ENCODE measurements at regions not wholly inside any gene's neighbourhood (a gene's known extent, or its start where the extent isn't known, plus 50 kb on each side); places are given as distances from the start of the nearest gene placed in this dataset.

DNA sequence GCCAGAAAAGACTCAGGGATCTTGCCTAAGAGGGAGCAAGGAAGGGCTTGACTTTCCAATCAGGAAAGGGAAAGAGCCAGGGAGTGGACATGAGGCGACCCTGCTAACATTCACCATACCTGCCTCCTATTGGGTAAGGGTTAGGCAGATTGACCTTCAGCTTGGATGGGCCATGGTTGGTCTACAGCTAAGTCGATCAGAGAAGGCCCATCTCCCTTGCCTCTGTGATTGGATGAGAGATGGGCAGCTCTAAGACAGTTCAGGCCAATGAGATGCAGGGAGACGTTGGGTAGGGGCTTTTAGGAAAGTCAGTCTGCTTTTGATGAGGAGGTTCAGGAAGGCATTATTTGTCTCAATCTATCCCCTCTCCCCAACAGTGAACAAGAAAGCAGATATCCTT, 135.0 kb upstream of the STC2 start:
- DNase-seq (ENCODE audit: low spot score): no peak

DNA sequence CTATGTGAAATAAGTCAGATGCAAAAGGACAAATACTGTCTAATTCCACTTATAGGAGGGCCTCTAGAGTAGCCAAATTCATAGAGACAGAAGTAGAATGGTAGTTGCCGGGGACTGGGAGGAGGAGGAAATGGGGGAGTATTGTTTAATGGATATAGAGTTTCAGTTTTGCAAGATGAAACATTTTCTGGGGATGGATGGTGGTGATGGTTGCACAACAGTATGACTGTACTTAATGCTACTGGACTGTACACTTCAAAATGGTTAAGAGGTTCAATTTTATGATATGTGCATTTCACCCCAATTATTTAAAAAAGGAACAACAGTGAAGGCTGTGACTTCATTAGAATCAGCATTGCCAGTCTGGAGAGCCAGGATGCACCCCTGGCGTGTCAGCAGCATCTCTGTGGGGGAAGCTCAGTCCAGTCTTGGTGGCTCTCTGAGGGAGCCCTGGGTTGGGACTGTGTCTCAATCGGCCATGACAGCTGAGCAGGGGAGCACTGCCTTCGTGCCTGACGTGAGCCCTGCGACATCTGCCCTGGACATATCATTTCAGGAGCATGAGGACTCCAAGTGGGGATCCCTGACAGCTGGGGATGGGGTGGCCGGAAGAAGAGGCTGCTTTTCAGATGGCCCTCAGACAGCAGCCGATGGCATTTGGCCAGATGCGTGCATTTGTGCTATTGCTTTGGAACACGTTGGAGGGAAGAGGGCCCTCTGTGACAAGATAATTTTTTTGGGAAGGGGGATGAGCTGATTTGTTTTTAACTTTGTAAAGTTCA, 130.8 kb upstream of the STC2 start:
- no peak for DNase-seq (ENCODE audit: low spot score)

DNA sequence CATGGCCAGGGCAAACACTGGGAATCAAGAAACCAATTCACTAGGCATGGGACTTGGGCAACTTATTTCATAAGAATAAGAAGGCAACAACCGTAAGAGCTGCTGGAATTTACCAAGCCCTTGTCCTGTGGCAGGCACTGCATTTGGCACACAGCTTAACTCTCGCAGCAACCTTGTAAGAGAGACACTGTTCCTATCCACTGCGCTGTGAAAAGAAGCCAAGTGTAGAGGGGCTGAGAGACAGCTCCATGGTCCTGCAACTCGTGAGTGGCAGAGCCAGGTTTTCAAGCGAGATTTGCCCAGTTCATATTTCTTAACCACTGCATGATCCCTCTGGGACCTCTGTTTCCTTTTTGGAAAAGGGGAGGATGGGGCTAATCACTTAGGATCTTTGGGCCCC, 129.3 kb upstream of the STC2 start:
- DNase-seq (ENCODE audit: low spot score): no peak

DNA sequence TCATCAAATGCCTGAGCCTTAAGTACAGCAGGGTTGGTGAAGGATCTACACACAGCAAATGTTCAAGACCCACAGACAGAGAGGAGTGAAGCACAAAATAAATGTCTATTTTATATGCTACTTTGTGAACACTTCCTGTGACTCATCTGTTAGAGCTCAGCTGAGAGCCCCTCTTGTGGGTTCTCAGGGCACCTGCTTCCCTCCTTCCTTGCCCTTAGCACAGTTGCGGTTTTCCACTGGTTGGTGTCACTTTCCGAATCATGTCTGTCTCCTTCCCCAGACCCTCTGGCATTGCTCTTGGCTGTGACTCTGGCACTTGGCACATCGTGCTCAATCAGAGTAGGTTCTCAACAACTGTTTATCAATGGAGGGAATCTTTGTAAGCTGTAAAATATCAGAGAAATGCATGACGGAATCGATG, 128.5 kb upstream of the STC2 start:
- DNase-seq (ENCODE audit: low spot score): no peak

DNA sequence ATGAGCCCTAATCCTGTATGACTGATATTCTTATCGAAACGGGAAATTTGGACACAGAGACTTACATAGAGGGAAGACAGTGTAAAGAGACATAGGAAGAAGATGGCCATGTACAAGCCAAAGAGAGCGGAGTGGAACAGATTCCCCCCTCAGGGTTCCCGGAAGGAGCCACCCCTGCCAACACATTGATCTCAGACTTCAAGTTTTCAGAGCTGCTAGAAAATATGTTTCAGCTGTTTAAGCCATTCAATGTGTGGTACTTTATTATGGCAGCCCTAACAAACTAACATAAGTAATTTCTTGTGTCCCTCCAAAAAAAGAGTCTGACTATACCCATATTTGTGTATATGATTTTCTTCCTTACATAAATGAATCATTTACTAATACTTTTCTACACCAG, 128.0 kb upstream of the STC2 start:
- no peak for DNase-seq (ENCODE audit: low spot score)

DNA sequence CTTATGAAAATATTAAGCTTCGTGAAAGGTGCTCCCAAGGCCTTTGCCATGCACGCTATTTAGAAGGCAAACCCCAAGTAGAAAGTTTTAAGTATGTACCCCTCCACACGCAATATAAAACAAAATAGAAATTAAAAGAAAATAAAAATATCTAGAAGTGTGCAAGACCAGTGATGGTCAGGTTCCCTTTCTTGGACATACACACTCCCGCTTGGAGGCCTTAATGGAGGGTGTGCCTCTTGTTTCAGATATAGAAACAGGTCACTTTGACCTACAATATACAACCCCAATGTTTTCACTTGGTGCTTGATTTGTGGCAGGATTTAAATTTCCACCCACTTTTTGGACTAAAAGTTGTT, 127.4 kb upstream of the STC2 start:
- no peak for DNase-seq (ENCODE audit: low spot score)

DNA sequence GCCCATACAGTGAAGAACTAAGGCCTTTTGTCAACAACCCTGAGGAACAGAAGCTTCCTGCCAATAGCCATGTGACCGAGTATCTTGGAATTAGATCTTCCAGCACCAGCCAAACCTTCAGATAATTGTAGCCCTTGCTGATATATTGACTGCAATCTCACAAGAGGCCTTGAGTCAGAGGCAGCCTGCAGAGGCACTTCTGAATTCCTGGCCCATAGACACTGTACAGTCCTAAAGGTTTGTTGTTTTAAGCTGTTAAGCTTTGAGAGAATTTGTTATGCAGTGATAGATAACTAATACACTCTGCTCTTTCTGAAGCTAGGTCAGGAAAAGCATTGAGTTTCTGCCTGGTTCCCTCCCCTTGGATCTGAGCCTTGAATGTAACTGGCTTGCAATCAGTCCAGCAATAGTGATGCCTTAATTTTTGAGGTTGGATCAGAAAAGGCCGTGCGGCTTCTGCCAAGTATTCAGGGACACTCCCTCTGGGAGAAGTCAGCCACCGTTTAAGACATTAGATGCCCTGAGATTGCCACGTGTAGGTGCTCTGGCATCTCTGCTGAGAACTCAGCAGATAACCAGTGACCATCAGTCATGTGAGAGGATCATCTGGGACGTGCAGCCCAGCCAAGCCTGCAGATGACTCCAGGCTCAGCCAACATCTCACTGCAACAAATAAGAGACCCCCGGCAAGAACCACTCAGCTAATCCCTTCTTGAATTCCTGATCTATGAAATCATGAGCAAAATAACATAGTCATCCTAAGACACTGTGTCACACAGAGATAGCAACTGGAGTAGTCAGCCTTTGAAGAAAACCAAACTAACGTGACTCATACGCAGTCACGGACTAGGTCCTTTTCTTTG, 126.8 kb upstream of the STC2 start:
- peak; percentile 81 for DNase-seq (ENCODE audit: low spot score)

DNA sequence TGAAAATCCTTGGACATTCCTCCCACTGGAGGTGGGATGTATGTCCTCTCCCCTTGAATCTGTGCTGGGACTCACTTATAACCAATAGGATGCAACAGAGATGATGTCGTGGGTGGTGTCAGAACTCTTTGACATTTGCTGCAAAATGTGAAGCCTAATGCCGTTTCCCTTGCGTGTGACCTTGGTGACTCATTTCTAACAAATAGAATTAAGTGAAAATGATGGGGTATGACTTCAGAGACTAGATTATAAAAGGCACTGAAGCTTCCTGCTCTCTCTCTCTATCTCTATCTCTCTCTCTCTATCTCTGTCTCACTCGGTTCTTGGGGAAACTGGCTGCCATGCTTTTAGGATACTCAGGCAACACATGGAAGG, 126.1 kb upstream of the STC2 start:
- DNase-seq (ENCODE audit: low spot score): no peak

DNA sequence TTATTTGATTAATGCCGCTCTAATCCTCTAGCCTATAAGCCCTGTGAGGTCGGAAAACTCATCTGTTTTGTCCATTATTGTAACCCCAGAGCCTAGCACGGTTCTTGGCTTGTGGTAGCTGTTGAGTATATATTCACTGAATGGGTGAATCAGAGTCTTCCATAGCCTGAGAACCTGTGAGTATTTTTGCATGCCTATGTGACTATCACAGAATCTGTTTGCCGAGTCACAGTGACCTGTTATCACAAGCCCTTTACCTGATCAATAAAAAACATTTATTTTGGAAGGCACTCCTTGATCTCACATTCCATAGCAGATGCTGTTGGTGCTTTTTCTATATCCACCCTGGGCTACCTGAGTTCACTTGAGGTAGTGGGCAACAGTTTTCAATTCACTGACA, 125.0 kb upstream of the STC2 start:
- no peak for DNase-seq (ENCODE audit: low spot score)

DNA sequence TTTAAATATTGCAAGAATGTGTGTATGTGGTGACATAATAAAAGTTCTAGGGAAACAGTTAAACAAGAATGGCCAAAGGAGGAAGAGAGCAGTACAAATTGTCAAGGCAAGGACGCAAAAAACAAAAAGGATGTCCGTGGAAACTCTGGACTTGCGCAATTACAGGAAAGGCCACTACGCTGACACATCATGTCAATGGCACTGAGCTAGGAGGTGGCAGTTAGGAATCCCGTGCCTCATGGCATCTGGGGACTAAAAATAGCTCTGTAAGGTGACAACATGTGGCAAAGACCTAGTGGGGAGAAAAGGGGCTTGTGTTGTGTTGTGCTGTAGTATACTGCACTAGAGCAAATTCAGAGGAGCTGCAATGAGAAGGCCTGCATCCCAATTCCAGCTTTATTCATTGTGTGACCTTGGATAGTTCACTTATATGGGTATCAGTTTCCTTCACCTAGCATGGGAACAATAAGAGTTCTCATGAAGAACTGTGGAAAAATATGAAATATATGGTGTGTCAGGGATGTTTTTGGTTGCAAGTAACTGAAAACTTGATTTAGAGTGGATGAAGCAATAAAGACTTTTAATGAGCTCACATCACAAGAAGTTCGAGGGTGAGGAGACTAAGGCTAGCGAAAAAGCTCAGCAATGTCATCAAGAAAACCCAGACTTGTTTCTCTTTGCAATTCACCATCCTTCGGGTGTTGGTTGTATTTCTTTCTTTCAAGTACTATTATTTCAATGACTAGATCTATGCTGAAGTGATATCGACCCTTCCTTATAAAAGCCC, 124.1 kb upstream of the STC2 start:
- DNase-seq (ENCODE audit: low spot score): peak; percentile 24

DNA sequence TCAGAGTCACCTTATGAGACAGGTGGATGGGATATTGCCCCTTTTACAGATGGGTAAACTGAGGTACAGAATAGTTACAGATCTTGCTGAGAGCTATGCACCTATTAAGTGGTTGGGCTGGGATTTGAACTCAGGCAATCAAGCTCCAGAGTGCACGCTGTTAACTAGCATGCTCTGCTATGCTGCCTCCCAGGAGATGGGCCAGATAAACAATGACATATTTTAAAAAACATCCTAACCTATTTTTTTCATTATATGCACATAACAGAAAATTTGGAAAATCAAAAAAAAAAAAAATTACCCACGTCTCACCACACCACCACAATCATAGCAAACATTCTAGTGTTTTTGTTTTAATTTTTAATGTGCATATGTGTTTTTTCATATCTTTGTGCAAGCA, 123.4 kb upstream of the STC2 start:
- DNase-seq (ENCODE audit: low spot score): no peak

DNA sequence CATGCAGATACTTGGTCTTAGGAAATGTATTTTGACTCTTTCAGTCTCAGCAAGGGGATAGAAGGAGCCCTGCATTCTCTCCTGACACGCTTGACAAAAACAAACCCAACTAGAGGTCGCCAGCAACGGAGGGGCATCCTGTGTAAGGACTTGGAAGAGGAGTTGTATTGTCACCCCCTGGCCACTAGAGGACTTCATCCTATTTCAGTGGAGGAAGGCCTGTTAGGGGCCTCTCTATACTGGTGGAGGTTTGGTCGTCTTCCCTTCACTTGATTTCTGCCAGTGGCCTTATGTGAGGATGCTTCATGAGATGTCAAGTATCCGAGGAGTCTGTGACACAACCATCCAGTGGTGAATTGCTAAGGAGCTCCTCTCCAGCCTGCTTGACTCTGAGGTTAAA, 122.8 kb upstream of the STC2 start:
- DNase-seq (ENCODE audit: low spot score): no peak

DNA sequence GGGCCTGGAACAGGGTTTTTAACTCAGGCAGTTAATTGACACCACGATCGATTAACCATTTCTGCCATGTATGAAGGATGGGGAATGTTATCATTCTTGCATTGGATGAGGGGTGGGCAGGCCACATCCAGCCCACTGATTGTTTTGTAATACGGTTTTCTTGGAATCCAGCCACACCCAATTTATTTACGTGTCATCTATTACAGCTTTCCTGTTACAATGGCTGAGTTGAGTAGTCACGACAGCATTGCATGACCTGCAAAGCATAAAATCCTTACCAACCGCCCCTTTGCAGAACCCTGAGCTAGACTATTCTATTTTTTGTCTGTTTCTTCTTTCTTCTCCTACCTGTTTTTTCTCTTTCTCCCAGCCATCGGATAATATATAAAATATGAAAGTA, 122.0 kb upstream of the STC2 start:
- no peak for DNase-seq (ENCODE audit: low spot score)

DNA sequence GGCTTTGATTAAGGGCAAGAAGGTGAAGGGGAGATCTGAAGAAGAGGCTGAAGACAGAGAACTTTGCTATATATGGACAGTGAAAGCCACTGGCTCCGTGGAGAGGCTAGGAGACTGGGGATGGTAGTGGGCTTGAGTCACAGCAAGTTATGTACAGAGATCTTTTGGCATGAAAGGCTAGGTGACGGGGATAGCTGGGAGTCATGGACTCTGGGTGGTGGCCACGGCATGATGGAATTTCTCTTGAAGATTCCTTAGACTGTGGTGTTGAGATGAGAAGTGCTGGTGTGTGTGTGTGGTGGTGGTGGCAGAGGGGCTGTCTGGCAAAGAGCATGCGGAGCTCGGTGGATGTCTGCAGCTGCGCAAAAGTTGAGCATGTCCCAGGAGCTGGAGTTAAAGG, 120.6 kb upstream of the STC2 start:
- DNase-seq (ENCODE audit: low spot score): no peak

DNA sequence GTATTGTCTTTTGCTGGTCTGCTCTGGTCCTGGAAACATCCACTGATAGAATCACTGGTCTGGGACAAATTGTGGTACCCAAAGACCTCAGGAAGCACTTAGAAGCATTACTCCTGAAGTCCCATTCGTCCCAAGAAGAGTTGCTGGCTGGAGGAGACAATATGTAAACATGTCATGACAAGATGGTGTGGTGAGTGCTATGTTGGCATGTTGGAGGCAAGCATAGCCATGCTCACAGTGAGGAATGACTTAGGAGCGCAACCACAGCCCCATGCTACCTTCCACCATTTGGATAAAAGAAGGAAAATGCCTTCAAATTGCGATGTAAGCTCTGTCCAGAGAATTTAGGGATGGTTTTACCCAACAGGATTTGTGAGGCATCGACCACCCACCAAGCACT, 115.8 kb upstream of the STC2 start:
- no peak for DNase-seq (ENCODE audit: low spot score)

DNA sequence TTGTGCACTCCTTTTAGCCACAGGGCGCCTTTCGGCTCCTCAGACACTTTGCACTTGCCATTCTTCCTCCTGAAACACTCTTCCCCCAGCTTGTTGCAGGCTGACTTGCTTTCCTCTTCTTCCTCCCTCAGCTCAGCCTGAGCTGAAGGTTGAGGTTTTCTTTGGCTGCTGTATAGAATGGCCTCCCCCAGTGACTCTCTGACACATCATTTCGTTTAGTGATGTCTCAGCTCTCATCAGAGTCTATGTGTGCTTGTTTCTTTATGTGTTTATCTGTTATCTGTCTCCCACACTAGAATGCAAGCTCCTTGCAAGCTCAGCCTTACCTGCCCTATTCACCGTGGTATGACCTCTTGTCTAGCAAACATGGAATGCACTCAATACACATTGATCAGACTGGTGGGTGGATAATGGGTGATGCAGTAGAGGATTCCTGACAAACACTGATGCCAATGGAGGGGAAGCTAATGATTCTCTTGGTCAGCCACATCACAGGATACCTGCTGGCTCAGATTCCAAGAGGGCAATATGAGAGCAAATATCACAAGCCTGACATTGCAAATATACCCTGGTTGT, 112.9 kb upstream of the STC2 start:
- DNase-seq (ENCODE audit: low spot score): no peak

DNA sequence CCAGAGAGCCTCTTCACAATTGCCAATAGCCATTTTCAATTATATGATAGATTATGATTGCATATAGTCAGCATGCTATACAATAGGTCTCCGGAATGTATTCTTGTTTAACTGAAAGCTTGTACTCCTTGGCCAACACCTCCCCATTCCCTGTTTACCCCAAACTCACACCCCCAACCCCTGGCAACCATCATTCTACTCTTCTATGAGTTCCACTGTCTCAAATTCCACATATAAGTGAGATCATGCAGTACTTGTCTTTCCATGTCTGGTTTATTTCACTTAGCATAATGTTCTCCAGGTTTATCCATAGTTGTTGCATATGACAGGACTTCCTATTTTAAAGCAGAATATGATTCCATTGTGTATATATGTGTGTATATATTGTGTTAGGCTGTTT, 110.7 kb upstream of the STC2 start:
- no peak for DNase-seq (ENCODE audit: low spot score)

DNA sequence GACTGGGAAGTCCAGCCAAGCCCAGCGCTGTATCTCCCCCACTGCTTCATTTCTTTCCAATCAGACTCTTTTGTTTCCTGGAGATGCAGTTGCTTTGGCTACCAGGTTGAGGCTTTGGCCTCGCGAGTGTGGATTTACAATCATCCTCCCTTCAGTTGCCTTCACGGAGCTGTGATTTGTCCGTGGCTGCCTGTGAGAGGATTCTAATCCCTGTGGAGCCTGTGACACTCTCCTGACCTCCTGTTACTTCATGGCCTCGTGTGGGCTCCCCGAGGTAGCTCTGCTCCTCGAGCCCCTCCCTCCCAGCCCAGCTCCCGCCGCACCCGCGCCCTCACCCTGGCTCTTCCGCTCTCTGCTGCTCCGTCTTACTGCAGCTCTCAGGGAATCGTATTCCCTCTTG, 107.2 kb upstream of the STC2 start:
- peak; percentile 45 for DNase-seq (ENCODE audit: low spot score)

DNA sequence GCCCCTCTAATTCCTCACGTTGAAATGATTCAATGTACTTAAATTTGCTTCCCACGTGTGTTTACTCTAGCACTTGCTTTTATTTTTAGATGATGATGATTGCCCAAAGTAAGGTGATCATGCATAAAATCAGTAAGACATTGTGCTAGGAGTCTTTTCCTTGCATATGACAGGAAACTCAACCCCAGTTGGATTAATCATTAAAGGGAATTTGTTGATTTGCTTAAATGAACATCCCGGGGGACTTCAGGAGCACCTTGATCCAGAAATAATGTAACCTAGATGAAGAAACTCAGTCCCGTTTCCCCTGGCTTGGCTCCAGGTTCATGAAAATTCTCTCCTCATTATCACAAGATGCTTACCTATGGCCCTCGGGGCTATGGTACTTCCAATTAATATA, 106.1 kb upstream of the STC2 start:
- no peak for DNase-seq (ENCODE audit: low spot score)

DNA sequence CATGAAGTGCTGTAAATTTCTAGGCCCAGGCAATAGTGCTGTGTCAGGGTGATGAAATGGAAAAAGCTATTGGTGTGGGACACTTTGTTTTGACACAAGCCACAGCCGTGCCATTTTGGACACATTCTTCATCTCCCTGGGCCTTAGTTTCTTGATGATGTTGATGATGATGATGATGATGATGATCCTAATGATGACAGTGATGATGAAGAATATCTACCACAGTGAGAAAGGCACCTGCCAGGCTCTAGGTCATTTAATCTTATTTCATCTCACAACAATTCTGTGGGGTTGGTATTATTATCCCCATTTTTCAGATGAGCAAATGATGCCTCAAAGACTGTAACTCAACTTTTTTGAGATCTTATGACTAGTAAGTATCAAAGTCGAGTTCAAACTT, 102.2 kb upstream of the STC2 start:
- no peak for DNase-seq (ENCODE audit: low spot score)

DNA sequence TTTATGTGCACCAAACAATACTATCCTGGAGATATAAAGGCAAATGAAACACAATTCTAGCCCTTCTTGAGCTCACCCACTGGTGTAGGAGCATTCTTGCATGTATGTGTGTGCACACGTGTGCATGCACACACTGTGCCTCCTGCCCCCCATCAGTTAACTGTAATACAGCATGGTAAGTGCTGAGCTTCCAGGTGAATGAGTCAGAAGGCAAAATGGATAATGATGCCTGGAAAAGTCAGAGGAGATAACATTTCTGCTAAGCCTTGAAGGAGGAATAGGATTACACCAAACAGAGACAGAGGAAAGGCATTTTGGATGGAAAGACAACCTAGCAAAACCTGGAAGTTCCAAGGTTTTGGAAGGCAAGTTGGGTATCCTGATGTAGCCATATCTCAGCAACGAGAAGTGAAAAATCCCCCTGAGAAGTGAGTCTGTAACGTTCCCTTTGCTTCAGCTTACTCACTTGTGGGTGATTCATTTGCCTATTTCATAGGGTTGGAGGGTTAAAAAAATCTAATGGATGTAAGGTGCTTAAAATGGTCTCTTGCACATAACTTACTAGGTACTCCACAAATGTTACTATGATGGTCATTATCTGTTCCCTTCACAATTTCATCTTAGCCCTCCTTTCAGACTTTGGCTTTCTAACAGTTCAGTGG, 101.4 kb upstream of the STC2 start:
- DNase-seq (ENCODE audit: low spot score): no peak
